Body of pancreas (tissue), 4 donors: ENCODE measurements at regions not wholly inside any gene's neighbourhood (a gene's known extent, or its start where the extent isn't known, plus 50 kb on each side); places are given as distances from the start of the nearest gene placed in this dataset.

Experiments
- CTCF ChIP-seq, 7 experiments: fragments of 450-650 bp in 4 of 7; fragments of 200-600 bp in 3 of 7; sonication (generic) in 3 of 7; IDR thresholded peaks; one replicate each; pipeline ENCODE4 v1.5.1; 2016 to 2019; ENCODE audit warnings: antibody characterized with exemption in 7 of 7
- POLR2A ChIP-seq, 3 donors: fragments of 450-650 bp; IDR thresholded peaks; one replicate each; pipeline ENCODE4 v1.6.1; 2016; ENCODE audit warnings: antibody characterized with exemption in 3 of 3, mild to moderate bottlenecking in 2 of 3

GRCh38 chr7:153934048-153934447, 118.2 kb upstream of the DPP6 start:
- TF ChIP-seq POLR2A (IDR thresholded peaks at IDR 0.05), result no peak
- TF ChIP-seq CTCF (IDR thresholded peaks at IDR 0.05), result no peak
